ENCODE measurements at regions not wholly inside any gene's neighbourhood (a gene's known extent, or its start where the extent isn't known, plus 50 kb on each side); places are given as distances from the start of the nearest gene placed in this dataset.

GRCh38 chr5:112472614-112473013 is 53.5 kb upstream of the EPB41L4A start:
- TF ChIP-seq EP300 (IDR thresholded peaks at IDR 0.05) (no peak), POLR2A (IDR thresholded peaks at IDR 0.05) (no peak), POLR2AphosphoS5 (IDR thresholded peaks at IDR 0.05) (no peak)
- TF ChIP-seq, protein P1, sequence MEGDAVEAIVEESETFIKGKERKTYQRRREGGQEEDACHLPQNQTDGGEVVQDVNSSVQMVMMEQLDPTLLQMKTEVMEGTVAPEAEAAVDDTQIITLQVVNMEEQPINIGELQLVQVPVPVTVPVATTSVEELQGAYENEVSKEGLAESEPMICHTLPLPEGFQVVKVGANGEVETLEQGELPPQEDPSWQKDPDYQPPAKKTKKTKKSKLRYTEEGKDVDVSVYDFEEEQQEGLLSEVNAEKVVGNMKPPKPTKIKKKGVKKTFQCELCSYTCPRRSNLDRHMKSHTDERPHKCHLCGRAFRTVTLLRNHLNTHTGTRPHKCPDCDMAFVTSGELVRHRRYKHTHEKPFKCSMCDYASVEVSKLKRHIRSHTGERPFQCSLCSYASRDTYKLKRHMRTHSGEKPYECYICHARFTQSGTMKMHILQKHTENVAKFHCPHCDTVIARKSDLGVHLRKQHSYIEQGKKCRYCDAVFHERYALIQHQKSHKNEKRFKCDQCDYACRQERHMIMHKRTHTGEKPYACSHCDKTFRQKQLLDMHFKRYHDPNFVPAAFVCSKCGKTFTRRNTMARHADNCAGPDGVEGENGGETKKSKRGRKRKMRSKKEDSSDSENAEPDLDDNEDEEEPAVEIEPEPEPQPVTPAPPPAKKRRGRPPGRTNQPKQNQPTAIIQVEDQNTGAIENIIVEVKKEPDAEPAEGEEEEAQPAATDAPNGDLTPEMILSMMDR (IDR thresholded peaks at IDR 0.05) = no peak

Data from stomach (tissue), 4 donors.